HEK293 (cell line): ENCODE measurements at regions not wholly inside any gene's neighbourhood (a gene's known extent, or its start where the extent isn't known, plus 50 kb on each side); places are given as distances from the start of the nearest gene placed in this dataset.

Experiments
- KLF16 ChIP-seq: fragments of 450-650 bp; formaldehyde crosslinking; IDR thresholded peaks from 2 replicates; pipeline ENCODE4 v1.5.1; 2017; ENCODE audit warnings: missing biosample characterization, missing genetic modification characterization
- ZNF501 ChIP-seq: fragments of 450-650 bp; formaldehyde crosslinking; IDR thresholded peaks from 2 replicates; pipeline ENCODE4 v1.5.1; 2016; ENCODE audit warnings: missing biosample characterization, missing genetic modification characterization
- ZNF558 ChIP-seq: fragments of 450-650 bp; formaldehyde crosslinking; IDR thresholded peaks from 2 replicates; pipeline ENCODE4 v1.5.1; 2016; ENCODE audit warnings: missing biosample characterization, missing genetic modification characterization
- TF ChIP-seq, protein P1 (sequence below): fragments of 450-650 bp; formaldehyde crosslinking; IDR thresholded peaks from 2 replicates; pipeline ENCODE4 v1.5.1; 2016; ENCODE audit warnings: missing biosample characterization, missing genetic modification characterization
- TF ChIP-seq, protein P2 (sequence below): fragments of 450-650 bp; formaldehyde crosslinking; IDR thresholded peaks from 2 replicates; pipeline ENCODE4 v1.5.1; 2016; ENCODE audit warnings: missing biosample characterization, missing genetic modification characterization

- TF ChIP-seq, protein P1, sequence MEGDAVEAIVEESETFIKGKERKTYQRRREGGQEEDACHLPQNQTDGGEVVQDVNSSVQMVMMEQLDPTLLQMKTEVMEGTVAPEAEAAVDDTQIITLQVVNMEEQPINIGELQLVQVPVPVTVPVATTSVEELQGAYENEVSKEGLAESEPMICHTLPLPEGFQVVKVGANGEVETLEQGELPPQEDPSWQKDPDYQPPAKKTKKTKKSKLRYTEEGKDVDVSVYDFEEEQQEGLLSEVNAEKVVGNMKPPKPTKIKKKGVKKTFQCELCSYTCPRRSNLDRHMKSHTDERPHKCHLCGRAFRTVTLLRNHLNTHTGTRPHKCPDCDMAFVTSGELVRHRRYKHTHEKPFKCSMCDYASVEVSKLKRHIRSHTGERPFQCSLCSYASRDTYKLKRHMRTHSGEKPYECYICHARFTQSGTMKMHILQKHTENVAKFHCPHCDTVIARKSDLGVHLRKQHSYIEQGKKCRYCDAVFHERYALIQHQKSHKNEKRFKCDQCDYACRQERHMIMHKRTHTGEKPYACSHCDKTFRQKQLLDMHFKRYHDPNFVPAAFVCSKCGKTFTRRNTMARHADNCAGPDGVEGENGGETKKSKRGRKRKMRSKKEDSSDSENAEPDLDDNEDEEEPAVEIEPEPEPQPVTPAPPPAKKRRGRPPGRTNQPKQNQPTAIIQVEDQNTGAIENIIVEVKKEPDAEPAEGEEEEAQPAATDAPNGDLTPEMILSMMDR, result no peak
- TF ChIP-seq, protein P2, sequence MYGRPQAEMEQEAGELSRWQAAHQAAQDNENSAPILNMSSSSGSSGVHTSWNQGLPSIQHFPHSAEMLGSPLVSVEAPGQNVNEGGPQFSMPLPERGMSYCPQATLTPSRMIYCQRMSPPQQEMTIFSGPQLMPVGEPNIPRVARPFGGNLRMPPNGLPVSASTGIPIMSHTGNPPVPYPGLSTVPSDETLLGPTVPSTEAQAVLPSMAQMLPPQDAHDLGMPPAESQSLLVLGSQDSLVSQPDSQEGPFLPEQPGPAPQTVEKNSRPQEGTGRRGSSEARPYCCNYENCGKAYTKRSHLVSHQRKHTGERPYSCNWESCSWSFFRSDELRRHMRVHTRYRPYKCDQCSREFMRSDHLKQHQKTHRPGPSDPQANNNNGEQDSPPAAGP (tag by site-specific recombination), result no peak
- TF ChIP-seq ZNF558 (no peak), ZNF501 (tag by site-specific recombination) (no peak), KLF16 (tag by site-specific recombination) (no peak)
Measured at GRCh38 chr17:74088285-74088933, 115.1 kb upstream of the RPL38 start.
